Mucosa of stomach (tissue), 1 donor: ENCODE measurements at regions not wholly inside any gene's neighbourhood (a gene's known extent, or its start where the extent isn't known, plus 50 kb on each side); places are given as distances from the start of the nearest gene placed in this dataset.

ENCODE experiments used
- H3K27me3 ChIP-seq: one replicate; pipeline ENCODE4 v1.7.0; 2013; ENCODE audit warnings: mild to moderate bottlenecking, low read length; ENCODE audit not compliant: control insufficient read depth, insufficient read depth
- H3K36me3 ChIP-seq: one replicate; pipeline ENCODE4 v1.7.0; 2013; ENCODE audit warnings: low read length; ENCODE audit not compliant: control insufficient read depth, insufficient read depth
- H3K4me1 ChIP-seq: one replicate; pipeline ENCODE4 v1.7.0; 2013; ENCODE audit warnings: mild to moderate bottlenecking, low read length; ENCODE audit not compliant: control insufficient read depth, insufficient read depth
- H3K4me3 ChIP-seq: one replicate; pipeline ENCODE4 v1.7.0; 2013; ENCODE audit warnings: low read length
- H3K9ac ChIP-seq: one replicate; pipeline ENCODE4 v1.7.0; 2013; ENCODE audit warnings: mild to moderate bottlenecking, low read length, moderate library complexity
- H3K9me3 ChIP-seq: one replicate; pipeline ENCODE4 v1.7.0; 2013; ENCODE audit warnings: mild to moderate bottlenecking, low read length, moderate library complexity; ENCODE audit not compliant: control insufficient read depth
- donor health status: Pancreatic carcinoma.

DNA sequence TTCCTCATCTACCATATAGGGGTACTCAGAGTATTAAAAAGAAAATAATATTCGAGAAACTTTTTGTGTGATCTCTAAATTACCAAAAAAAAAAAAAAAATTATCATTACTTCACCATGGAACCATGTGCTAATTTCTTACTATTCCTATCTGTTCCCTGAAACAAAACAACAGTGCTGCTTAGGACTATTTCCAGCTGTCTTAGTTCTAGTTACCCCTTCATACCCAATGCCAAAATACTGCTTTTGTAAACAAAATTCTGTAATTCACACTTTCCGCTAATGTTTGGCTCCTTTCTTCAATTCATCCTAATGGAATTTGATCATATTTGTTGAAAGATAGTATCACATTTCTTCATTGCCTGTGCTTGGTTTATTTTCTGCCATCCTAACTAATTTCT is 470.2 kb downstream of the BTG1 start:
- Histone ChIP-seq H3K4me3 (no peak overlapping the region), H3K4me1 (no peaks in the 10 kb centered on the region), H3K9ac (no peak overlapping the region), H3K27me3 (no peaks in the 10 kb centered on the region), H3K36me3 (no peaks in the 10 kb centered on the region), H3K9me3 (no peaks in the 10 kb centered on the region)

DNA sequence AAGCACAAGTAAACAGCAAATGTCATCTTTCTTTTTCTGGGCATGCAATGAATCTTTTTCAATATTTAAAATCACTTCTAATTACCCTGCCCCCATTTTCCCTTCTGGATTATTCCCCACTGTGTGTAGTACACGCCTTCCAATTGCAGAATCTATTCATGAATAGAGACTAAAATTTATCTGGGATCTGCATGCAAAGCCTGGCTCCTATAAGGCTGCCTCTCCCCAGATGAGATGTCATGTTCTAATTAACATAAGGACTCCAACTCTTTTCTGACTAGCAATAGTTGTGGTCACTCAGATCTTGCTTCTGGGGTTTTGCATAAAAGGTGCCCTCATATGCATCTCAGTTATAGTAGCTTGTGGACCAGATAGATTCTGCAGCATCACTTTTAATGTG is 473.5 kb downstream of the BTG1 start:
- Histone ChIP-seq H3K27me3 (no peaks in the 10 kb centered on the region), H3K9ac (no peak overlapping the region), H3K9me3 (no peaks in the 10 kb centered on the region), H3K4me1 (no peaks in the 10 kb centered on the region), H3K36me3 (no peaks in the 10 kb centered on the region), H3K4me3 (no peak overlapping the region)

DNA sequence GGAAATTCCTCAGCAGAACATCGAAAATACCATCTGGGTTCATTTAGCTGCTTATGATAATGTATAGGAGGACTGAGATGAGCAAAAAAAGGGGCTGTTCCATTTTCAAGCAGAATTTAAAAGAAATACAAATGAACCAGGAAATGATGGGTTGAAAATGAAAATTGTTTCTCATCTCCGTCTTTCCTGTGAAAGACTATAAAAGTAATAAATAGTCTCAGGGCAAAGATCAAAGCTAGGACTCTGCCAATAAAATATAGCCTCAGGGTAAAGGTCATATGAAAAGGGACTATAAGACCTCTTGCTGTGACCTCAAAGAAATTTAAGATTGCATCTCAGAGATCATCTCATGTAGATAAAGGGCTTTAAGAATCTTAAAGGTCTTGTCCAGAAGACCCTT is 478.0 kb downstream of the BTG1 start:
- no peaks in the 10 kb centered on the region for H3K27me3 ChIP-seq
- no peak overlapping the region for H3K4me3 ChIP-seq
- no peak overlapping the region for H3K9ac ChIP-seq
- no peaks in the 10 kb centered on the region for H3K36me3 ChIP-seq
- no peaks in the 10 kb centered on the region for H3K4me1 ChIP-seq
- no peaks in the 10 kb centered on the region for H3K9me3 ChIP-seq

DNA sequence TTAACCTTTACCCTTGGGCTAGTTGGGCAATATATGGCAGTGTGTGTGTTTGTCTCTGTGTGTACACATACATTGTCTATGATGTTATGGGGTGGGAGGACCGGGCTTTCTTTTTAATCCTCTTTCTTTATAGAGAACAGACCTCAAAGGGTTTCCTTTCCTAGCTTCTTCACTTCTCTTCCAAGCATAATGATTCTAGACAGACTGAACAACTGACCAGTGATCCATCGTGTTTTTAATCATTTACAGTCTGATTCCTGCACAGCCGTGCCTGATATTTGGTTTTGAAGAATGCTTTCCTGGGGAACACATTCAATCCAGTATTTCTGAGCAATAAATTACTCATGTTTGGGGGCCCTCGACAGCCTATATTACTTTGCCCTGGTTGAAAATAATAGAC is 481.1 kb upstream of the DCN start:
- no peaks in the 10 kb centered on the region for H3K27me3 ChIP-seq
- no peaks in the 10 kb centered on the region for H3K36me3 ChIP-seq
- no peak overlapping the region for H3K4me3 ChIP-seq
- H3K4me1 ChIP-seq = no peaks in the 10 kb centered on the region
- H3K9me3 ChIP-seq = no peaks in the 10 kb centered on the region
- no peak overlapping the region for H3K9ac ChIP-seq

DNA sequence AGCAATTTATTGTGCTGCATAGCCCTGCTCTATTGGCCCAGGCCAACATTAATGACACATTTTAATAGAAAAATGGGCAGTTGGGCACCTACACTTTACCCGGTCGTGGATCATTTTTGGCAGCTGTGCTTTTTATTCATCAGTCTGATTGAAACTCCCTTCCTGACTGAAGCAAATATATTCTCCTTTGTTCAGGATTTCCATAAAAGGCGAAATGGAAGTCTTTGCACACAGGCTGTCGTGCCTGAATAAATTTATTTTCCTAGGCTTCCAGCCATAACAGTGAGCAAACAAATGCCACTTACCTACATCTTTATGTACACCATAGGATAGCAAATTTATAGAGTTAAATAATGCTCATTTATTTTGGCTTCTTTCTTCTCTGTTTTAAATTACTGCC is 480.7 kb upstream of the DCN start:
- Histone ChIP-seq H3K36me3 (no peaks in the 10 kb centered on the region), H3K4me1 (no peaks in the 10 kb centered on the region), H3K9me3 (no peaks in the 10 kb centered on the region), H3K4me3 (no peak overlapping the region), H3K27me3 (no peaks in the 10 kb centered on the region), H3K9ac (no peak overlapping the region)

DNA sequence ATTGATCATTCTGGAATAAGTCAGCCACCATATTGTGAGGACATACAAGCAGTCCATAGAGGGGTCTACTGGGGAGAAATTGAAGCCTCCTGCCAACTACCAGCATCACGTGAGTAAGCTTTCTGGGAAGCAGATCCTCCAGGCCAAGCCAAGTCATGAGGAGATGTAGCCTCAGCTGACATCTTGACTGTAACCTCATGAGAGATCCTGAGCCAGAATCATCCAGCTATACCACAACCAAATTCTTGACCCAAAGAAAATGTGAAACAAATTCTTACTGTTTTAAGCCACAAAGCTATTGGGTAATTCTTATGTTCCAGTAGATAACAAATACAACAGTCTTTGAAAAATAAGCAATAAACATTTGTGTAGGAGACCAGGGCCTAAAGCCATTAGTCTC is 479.4 kb upstream of the DCN start:
- no peak overlapping the region for H3K9ac ChIP-seq
- H3K27me3 ChIP-seq = no peaks in the 10 kb centered on the region
- H3K4me3 ChIP-seq = no peak overlapping the region
- H3K9me3 ChIP-seq = no peaks in the 10 kb centered on the region
- no peaks in the 10 kb centered on the region for H3K4me1 ChIP-seq
- H3K36me3 ChIP-seq = no peaks in the 10 kb centered on the region

DNA sequence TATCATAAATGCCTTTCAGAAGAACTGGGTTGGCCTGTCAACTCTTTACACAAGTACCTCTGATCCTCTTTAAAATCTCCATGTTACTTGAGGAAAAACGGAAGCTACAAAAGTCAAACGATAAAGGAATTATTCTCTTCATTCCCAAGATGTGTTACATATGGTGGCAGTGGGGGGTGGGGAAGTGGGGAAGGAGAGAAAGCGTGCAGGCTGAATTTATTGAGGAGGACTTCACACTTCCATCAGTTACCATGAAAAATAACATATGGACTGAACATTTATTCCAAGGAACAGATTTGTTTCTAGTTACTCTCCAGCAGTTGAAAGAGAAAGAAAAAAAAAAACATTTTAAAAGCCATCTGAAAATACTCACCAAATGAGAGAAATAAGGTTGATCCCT is 474.4 kb upstream of the DCN start:
- Histone ChIP-seq H3K4me3 (no peak overlapping the region), H3K4me1 (no peaks in the 10 kb centered on the region), H3K27me3 (no peaks in the 10 kb centered on the region), H3K9ac (no peak overlapping the region), H3K9me3 (no peaks in the 10 kb centered on the region), H3K36me3 (no peaks in the 10 kb centered on the region)

DNA sequence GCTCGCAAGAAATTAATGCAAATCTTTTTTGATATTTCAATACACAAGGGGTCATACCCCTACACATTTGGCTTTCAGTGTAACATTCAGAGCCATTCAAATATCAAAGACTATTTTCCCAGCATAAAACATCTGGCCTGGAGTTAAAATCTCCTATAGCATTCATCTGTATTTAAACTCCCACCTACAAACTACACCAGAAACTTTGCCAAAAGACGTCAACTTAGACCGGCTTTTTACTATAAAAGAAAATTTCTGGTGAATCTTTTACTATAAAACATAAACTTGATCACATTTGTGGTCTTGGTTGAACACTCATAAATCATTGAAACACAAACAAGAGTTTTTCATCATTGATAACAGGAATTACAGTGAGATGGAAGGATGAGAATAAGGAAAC is 473.3 kb upstream of the DCN start:
- Histone ChIP-seq H3K4me3 (no peak overlapping the region), H3K9me3 (no peaks in the 10 kb centered on the region), H3K9ac (no peak overlapping the region), H3K4me1 (no peaks in the 10 kb centered on the region), H3K36me3 (no peaks in the 10 kb centered on the region), H3K27me3 (no peaks in the 10 kb centered on the region)

DNA sequence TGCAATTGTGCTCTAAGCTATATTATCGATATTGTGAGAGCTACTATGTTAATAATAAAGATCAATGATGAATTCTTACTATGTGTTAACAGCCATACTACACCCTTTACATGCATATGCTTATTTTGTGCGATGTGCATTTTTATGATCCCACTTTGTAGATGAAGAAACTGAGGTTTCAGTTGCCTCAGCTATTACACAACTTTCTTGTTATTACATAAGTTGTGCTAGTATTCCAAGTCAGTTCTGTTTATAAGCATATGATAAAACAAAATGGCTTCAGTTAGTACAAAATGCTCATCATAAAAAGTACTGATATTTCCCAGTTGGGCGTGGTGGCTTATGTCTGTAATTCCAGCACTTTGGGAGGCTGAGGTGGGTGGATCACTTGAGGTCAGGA is 471.5 kb upstream of the DCN start:
- Histone ChIP-seq H3K36me3 (no peaks in the 10 kb centered on the region), H3K9me3 (no peaks in the 10 kb centered on the region), H3K9ac (no peak overlapping the region), H3K4me3 (no peak overlapping the region), H3K27me3 (no peaks in the 10 kb centered on the region), H3K4me1 (no peaks in the 10 kb centered on the region)

DNA sequence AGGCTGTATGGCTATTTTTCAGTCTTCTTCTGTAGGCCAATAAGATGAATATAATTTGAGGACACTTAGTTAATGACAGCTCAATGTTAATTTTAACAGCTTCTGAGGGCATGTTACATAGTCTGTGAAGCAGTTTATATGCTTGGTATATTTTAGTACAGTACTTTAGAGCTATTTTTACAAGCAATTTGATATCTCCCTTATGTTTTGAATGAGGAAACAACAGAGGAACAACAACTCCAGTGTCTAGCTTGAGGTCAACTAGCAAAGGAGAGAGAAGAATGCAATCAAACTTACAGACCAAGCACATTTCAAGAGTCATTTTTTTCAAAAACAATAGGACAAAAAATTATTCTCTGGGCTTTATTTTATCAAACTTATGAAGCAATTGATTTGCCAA is 469.1 kb upstream of the DCN start:
- no peak overlapping the region for H3K4me3 ChIP-seq
- H3K36me3 ChIP-seq = no peaks in the 10 kb centered on the region
- no peaks in the 10 kb centered on the region for H3K9me3 ChIP-seq
- H3K9ac ChIP-seq = no peak overlapping the region
- no peaks in the 10 kb centered on the region for H3K4me1 ChIP-seq
- H3K27me3 ChIP-seq = no peaks in the 10 kb centered on the region

DNA sequence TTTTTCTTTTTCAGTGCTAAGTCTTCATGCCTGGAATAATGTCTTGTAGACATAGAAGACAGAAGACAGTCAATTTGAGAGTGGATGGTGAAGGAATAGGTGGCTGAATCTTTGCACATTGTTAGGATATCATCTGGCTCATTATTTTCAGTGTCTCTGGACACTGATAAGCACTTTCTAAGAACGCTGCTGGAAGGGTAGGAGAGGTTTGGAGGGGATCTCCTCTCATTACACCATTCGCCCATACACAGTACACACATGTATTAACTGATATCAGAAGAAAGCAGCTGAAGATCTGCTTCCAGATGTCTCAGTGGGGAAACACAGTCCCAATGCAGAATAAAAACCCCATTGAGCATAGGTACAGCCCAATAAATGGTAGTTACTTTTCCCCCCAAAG is 461.1 kb upstream of the DCN start:
- no peak overlapping the region for H3K9ac ChIP-seq
- H3K36me3 ChIP-seq = no peaks in the 10 kb centered on the region
- no peaks in the 10 kb centered on the region for H3K27me3 ChIP-seq
- H3K9me3 ChIP-seq = no peaks in the 10 kb centered on the region
- H3K4me1 ChIP-seq = no peaks in the 10 kb centered on the region
- H3K4me3 ChIP-seq = no peak overlapping the region

DNA sequence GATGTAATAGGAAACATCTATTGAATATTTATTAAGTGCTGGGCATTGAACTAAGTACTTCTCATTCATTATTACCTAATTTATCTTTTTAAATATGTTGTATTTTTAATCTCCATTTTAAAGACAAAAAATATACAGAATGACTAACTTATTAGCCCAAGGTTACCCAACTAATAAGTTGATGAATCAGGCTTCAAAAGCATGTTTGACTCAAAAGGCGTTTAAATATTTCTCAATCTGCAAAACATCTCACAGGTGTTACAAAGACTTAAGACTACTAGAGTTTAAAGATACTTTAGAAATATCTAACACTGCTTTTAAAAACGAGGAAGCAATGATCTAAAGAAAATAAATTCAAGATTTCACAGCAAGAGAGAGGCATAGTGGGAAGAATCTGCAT is 457.4 kb upstream of the DCN start:
- Histone ChIP-seq H3K36me3 (no peaks in the 10 kb centered on the region), H3K9me3 (no peaks in the 10 kb centered on the region), H3K4me3 (no peak overlapping the region), H3K9ac (no peak overlapping the region), H3K4me1 (no peaks in the 10 kb centered on the region), H3K27me3 (no peaks in the 10 kb centered on the region)

DNA sequence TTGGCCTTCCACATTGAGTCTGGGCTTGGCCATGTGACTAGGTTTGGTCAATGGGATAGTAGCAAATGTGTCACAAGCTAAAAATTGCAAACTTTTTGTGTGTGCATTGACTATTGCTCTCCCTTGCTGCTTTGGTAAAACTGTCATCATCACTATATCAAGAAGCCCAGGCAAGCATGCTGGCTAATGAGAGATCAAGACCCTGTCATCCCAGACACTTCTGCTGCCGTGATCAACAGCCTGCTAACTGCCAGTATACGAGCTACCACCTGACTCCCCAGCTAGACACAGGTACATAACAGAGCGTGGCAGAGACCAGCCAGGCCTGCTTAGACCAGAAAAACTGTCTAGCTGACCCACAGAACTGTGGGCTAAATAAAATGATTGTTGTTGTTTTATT is 456.7 kb upstream of the DCN start:
- no peak overlapping the region for H3K4me3 ChIP-seq
- no peaks in the 10 kb centered on the region for H3K9me3 ChIP-seq
- no peaks in the 10 kb centered on the region for H3K4me1 ChIP-seq
- H3K36me3 ChIP-seq = no peaks in the 10 kb centered on the region
- no peaks in the 10 kb centered on the region for H3K27me3 ChIP-seq
- no peak overlapping the region for H3K9ac ChIP-seq
